Activated CD4-positive, CD25-positive, alpha-beta regulatory T cell (primary cell): ENCODE measurements at regions not wholly inside any gene's neighbourhood (a gene's known extent, or its start where the extent isn't known, plus 50 kb on each side); places are given as distances from the start of the nearest gene placed in this dataset.

Experiments
- DNase-seq, 4 experiments: peaks; one replicate each; lab custom pipeline; 2025; lab: John Stamatoyannopoulos, UW

GRCh38 chr11:45473341-45473895 is 187.3 kb upstream of the SYT13 start:
- DNase-seq = no peak

- no peak for DNase-seq
Measured at GRCh38 chr11:45472716-45473317, 186.7 kb upstream of the SYT13 start.

- DNase-seq = no peak
Measured at GRCh38 chr11:45471266-45471665, 185.1 kb upstream of the SYT13 start.

- no peak for DNase-seq
Measured at GRCh38 chr11:45470794-45471167, 184.6 kb upstream of the SYT13 start.

- no peak for DNase-seq
Measured at GRCh38 chr11:45470151-45470793, 184.1 kb upstream of the SYT13 start.

GRCh38 chr11:45468267-45468856 is 182.2 kb upstream of the SYT13 start:
- DNase-seq = no peak

GRCh38 chr11:45463541-45463940 is 177.4 kb upstream of the SYT13 start:
- DNase-seq = no peak

GRCh38 chr11:45461514-45461913 is 175.4 kb upstream of the SYT13 start:
- DNase-seq = no peak

GRCh38 chr11:45459491-45459890 is 173.3 kb upstream of the SYT13 start:
- DNase-seq = no peak

GRCh38 chr11:45458269-45458668 is 172.1 kb upstream of the SYT13 start:
- no peak for DNase-seq

- no peak for DNase-seq
Measured at GRCh38 chr11:45457649-45458048, 171.5 kb upstream of the SYT13 start.

GRCh38 chr11:45456686-45457085 is 170.5 kb upstream of the SYT13 start:
- DNase-seq = no peak

GRCh38 chr11:45455536-45455935 is 169.4 kb upstream of the SYT13 start:
- DNase-seq = no peak

- no peak for DNase-seq
Measured at GRCh38 chr11:45454917-45455401, 168.8 kb upstream of the SYT13 start.

GRCh38 chr11:45453721-45454120 is 167.6 kb upstream of the SYT13 start:
- DNase-seq = no peak

- DNase-seq = no peak
Measured at GRCh38 chr11:45451766-45452440, 165.8 kb upstream of the SYT13 start.

- no peak for DNase-seq
Measured at GRCh38 chr11:45450189-45450588, 164.0 kb upstream of the SYT13 start.

GRCh38 chr11:45449036-45449601 is 163.0 kb upstream of the SYT13 start:
- DNase-seq = no peak

- no peak for DNase-seq
Measured at GRCh38 chr11:45448561-45448960, 162.4 kb upstream of the SYT13 start.

GRCh38 chr11:45446998-45447397 is 160.9 kb upstream of the SYT13 start:
- DNase-seq = no peak

GRCh38 chr11:45446434-45446833 is 160.3 kb upstream of the SYT13 start:
- no peak for DNase-seq

GRCh38 chr11:45444796-45445195 is 158.7 kb upstream of the SYT13 start:
- no peak for DNase-seq
